ENCODE measurements at regions not wholly inside any gene's neighbourhood (a gene's known extent, or its start where the extent isn't known, plus 50 kb on each side); places are given as distances from the start of the nearest gene placed in this dataset.

DNA sequence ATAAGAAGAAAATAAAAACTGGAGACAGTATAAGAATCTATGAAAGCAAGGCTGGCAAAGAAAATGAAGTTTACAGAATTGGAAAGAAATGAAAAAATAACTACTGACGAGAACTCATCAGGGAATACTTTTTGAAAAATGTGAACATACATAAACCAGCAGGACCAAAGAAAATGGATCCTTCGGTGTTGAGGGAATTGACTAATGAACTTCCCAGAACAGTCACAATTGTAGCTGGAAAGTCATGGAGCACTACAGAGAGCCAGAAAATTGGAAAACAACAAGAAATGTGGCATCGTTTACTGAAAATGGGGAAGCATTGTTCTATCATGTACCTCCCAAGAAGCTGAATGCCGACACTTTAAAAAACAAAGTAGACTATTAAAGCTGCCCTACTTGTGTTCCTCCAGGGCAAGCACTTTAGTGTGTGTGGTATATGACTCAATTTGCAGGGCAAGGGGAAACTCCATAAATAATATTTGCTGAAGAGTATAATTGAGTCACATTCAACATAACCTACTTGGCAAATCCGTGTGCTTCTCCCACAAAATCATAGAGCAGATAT lies 1221.6 kb upstream of the NRXN1 start:
- no peaks in the 10 kb centered on the region for H3K27me3 Mint-ChIP-seq (ENCODE audit: low read depth)
- no peak overlapping the region for H3K27ac Mint-ChIP-seq
- no peak overlapping the region for H3K4me3 Mint-ChIP-seq
- DNase-seq (ENCODE audit: low spot score) = no peak
- H3K9me3 Mint-ChIP-seq = peaks cover 43% of the 10 kb centered on the region
- H3K4me1 Mint-ChIP-seq (ENCODE audit: low read depth) = no peaks in the 10 kb centered on the region
- no peaks in the 10 kb centered on the region for H3K36me3 Mint-ChIP-seq (ENCODE audit: low read depth)

DNA sequence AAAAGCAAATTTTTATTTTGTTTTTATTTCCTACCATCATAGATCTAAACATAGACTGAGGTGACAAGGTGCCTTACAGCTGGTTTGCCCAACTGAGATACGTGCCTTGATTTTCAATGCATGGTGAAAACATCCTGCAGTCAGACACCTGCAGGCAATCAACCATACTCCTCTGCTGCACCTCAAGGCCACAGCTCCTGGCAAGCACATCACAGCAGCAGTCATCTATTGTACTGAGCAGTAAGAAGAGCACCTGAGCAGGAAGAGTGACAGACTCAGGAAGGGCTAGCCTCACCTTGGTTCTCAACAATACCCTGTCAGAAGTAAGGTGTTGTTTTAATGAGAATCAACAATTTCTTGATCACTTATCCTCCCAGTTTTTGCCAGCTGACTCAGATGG lies 1206.8 kb upstream of the NRXN1 start:
- no peak for DNase-seq (ENCODE audit: low spot score)
- no peaks in the 10 kb centered on the region for H3K36me3 Mint-ChIP-seq (ENCODE audit: low read depth)
- no peaks in the 10 kb centered on the region for H3K4me1 Mint-ChIP-seq (ENCODE audit: low read depth)
- H3K27ac Mint-ChIP-seq = no peak overlapping the region
- H3K9me3 Mint-ChIP-seq = peaks cover 35% of the 10 kb centered on the region
- H3K4me3 Mint-ChIP-seq = no peak overlapping the region
- H3K27me3 Mint-ChIP-seq (ENCODE audit: low read depth) = no peaks in the 10 kb centered on the region

DNA sequence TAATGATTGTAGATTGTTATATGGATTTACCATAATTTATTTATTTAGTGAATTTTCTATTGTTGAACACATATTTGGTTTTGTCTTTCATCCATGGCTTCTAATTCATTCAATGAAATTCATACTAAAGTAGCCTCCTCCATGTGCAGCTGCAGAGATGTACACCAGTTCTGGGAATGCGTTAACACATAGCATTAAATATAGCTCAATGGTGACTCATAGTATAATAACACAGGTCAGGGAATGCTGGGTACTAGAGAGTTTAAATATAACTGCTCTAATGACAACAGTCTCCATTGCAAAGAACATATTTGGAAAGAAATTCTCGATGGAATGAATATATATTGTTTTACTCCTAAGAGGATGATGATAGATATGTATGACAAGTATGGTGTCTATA lies 1190.2 kb upstream of the NRXN1 start:
- no peak overlapping the region for H3K27ac Mint-ChIP-seq
- H3K36me3 Mint-ChIP-seq (ENCODE audit: low read depth) = no peaks in the 10 kb centered on the region
- no peak for DNase-seq (ENCODE audit: low spot score)
- no peaks in the 10 kb centered on the region for H3K27me3 Mint-ChIP-seq (ENCODE audit: low read depth)
- H3K4me1 Mint-ChIP-seq (ENCODE audit: low read depth) = no peaks in the 10 kb centered on the region
- peaks cover 28% of the 10 kb centered on the region for H3K9me3 Mint-ChIP-seq
- H3K4me3 Mint-ChIP-seq = no peak overlapping the region

- Mint-ChIP-seq H3K36me3 (ENCODE audit: low read depth) (no peaks in the 10 kb centered on the region), H3K27ac (no peak overlapping the region), H3K4me1 (ENCODE audit: low read depth) (no peaks in the 10 kb centered on the region), H3K4me3 (no peak overlapping the region), H3K9me3 (peaks cover 18% of the 10 kb centered on the region), H3K27me3 (ENCODE audit: low read depth) (no peaks in the 10 kb centered on the region)
- DNase-seq (ENCODE audit: low spot score) = no peak
Observed at GRCh38 chr2:52220393-52220792, 1188.5 kb upstream of the NRXN1 start.

DNA sequence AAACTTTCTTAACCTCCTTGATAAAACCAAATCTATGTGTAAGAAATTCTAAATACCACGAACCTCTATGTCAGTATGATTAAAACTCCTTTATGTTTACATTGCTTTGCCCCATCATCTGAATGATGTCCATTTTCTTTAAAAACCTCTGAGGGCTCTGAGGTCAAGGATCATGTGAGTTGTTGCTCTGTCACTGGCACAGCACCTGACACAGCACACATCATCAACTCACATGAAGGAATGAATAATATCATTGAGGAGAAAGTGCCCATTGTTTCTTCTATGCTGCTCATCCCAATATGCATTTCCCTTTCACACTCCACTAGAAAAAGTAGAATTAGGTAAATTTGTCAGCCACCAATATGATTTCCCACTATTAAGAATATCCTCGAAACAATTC lies 1178.7 kb upstream of the NRXN1 start:
- Mint-ChIP-seq H3K27me3 (ENCODE audit: low read depth) (no peaks in the 10 kb centered on the region), H3K9me3 (peaks cover 11% of the 10 kb centered on the region), H3K36me3 (ENCODE audit: low read depth) (no peaks in the 10 kb centered on the region), H3K27ac (no peak overlapping the region), H3K4me3 (no peak overlapping the region), H3K4me1 (ENCODE audit: low read depth) (no peaks in the 10 kb centered on the region)
- no peak for DNase-seq (ENCODE audit: low spot score)

DNA sequence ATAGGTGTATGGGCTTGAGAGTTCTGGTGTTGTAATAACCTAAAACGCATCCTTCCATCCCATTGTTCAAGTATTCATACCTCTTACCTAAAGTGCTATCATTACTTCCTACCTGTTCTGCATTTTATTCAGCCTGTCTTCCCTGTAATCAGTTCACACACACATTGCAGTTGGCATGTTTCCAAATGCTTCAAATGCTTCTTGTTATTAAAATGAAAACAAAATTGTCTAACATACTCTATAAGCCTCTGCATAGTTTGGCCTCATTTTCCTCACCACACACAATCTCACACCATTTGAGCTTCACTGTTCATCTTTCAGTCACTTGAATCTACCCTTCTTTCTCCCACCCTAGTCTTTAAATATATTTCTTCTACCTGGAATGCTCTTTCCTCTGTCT lies 1178.2 kb upstream of the NRXN1 start:
- Mint-ChIP-seq H3K4me1 (ENCODE audit: low read depth) (no peaks in the 10 kb centered on the region), H3K4me3 (no peak overlapping the region), H3K27me3 (ENCODE audit: low read depth) (no peaks in the 10 kb centered on the region), H3K36me3 (ENCODE audit: low read depth) (no peaks in the 10 kb centered on the region), H3K27ac (no peak overlapping the region), H3K9me3 (peaks cover 11% of the 10 kb centered on the region)
- no peak for DNase-seq (ENCODE audit: low spot score)

DNA sequence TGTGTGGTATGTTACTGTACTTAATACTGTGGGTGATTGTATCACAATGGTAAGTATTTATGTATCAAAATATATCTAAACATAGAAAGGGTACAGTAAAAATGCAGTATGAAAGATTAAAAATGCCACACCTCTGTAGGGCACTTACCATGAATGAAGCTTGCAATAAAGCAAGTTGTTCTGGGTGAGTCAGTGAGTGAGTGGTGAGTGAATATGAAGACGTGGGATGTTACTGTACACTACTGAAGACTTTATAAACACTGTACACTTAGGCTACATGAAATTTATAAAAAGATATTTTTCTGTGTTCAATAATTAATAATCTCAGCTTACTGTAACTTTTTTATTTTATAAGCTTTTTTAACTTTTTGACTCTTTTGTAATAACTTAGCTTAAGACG lies 1162.4 kb upstream of the NRXN1 start:
- DNase-seq (ENCODE audit: low spot score) = no peak
- no peaks in the 10 kb centered on the region for H3K36me3 Mint-ChIP-seq (ENCODE audit: low read depth)
- H3K9me3 Mint-ChIP-seq = peaks cover 32% of the 10 kb centered on the region
- H3K4me3 Mint-ChIP-seq = no peak overlapping the region
- H3K27me3 Mint-ChIP-seq (ENCODE audit: low read depth) = no peaks in the 10 kb centered on the region
- no peak overlapping the region for H3K27ac Mint-ChIP-seq
- H3K4me1 Mint-ChIP-seq (ENCODE audit: low read depth) = no peaks in the 10 kb centered on the region

DNA sequence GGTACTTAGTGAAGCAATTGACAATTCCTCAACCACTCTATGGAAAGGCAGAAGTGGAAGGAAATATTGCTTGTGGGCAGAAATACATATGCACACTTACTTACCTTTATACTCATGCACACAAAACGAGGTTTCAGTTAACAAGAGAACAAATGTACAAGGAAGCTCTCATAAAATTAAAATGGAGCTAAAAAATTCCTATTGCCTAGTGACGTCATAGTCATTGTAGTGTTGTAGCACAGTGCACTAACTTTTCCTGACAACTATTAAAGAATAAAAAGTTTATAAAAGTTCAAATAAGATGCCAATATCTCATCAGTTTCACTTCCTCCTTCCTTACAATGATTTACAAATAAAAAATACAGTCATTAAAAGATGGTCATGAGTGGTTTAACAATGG lies 1161.9 kb upstream of the NRXN1 start:
- Mint-ChIP-seq H3K9me3 (peaks cover 30% of the 10 kb centered on the region), H3K27me3 (ENCODE audit: low read depth) (no peaks in the 10 kb centered on the region), H3K4me3 (no peak overlapping the region), H3K4me1 (ENCODE audit: low read depth) (no peaks in the 10 kb centered on the region), H3K27ac (no peak overlapping the region), H3K36me3 (ENCODE audit: low read depth) (no peaks in the 10 kb centered on the region)
- no peak for DNase-seq (ENCODE audit: low spot score)

GRCh38 chr2:52192656-52193055 lies 1160.7 kb upstream of the NRXN1 start:
- no peak overlapping the region for H3K4me3 Mint-ChIP-seq
- no peaks in the 10 kb centered on the region for H3K36me3 Mint-ChIP-seq (ENCODE audit: low read depth)

GRCh38 chr2:52181080-52181479 lies 1149.1 kb upstream of the NRXN1 start:
- H3K9me3 Mint-ChIP-seq = peaks cover 21% of the 10 kb centered on the region
- DNase-seq (ENCODE audit: low spot score) = no peak
- no peak overlapping the region for H3K27ac Mint-ChIP-seq
- H3K4me1 Mint-ChIP-seq (ENCODE audit: low read depth) = no peaks in the 10 kb centered on the region
- H3K36me3 Mint-ChIP-seq (ENCODE audit: low read depth) = no peaks in the 10 kb centered on the region
- no peak overlapping the region for H3K4me3 Mint-ChIP-seq
- H3K27me3 Mint-ChIP-seq (ENCODE audit: low read depth) = no peaks in the 10 kb centered on the region

More at GRCh38 chr2:52192656-52193055, 1160.7 kb upstream of the NRXN1 start:
- Mint-ChIP-seq H3K4me1 (ENCODE audit: low read depth) (no peaks in the 10 kb centered on the region), H3K9me3 (peaks cover 30% of the 10 kb centered on the region), H3K27ac (no peak overlapping the region), H3K27me3 (ENCODE audit: low read depth) (no peaks in the 10 kb centered on the region)
- DNase-seq (ENCODE audit: low spot score) = no peak

DNA sequence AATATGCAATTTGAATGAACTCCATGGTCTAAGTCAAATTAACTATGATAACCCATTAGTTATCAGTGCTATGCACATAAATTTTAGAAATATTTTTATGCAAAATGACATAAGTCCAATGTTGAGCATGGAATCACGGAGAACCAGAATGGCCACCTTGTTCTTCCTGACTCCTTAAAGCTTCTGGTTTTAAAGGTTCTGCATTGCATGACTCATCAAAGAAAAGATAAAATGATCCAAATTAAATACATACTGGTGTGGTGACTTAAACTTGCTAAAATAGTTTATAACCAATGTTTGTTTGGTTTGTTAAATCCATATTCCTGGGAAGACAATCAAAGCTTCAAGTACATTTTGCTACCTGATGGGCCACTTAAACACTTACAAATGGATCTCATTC lies 1146.9 kb upstream of the NRXN1 start:
- Mint-ChIP-seq H3K9me3 (peaks cover 14% of the 10 kb centered on the region), H3K27me3 (ENCODE audit: low read depth) (no peaks in the 10 kb centered on the region), H3K4me3 (no peak overlapping the region), H3K36me3 (ENCODE audit: low read depth) (no peaks in the 10 kb centered on the region), H3K27ac (no peak overlapping the region), H3K4me1 (ENCODE audit: low read depth) (no peaks in the 10 kb centered on the region)
- no peak for DNase-seq (ENCODE audit: low spot score)

DNA sequence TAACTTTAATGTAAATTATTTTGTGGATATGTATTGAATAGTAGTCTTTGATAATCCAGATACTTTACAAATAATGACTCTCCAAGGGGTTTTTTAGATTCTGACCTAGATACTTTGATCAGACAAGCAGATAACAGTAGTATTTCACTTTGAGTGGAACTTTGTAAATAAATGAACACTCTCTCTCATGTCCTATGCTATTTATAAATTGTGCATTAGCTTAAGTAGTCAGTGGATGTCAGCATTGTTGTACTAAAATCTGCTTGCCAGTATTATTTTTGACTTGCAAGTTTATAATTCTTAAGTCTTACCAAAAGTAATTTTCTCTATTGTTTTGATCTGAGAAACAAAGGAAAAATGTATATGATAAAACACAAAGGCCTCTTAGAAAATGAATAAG lies 1113.1 kb upstream of the NRXN1 start:
- Mint-ChIP-seq H3K4me3 (no peak overlapping the region), H3K27me3 (ENCODE audit: low read depth) (no peaks in the 10 kb centered on the region), H3K27ac (no peak overlapping the region)

DNA sequence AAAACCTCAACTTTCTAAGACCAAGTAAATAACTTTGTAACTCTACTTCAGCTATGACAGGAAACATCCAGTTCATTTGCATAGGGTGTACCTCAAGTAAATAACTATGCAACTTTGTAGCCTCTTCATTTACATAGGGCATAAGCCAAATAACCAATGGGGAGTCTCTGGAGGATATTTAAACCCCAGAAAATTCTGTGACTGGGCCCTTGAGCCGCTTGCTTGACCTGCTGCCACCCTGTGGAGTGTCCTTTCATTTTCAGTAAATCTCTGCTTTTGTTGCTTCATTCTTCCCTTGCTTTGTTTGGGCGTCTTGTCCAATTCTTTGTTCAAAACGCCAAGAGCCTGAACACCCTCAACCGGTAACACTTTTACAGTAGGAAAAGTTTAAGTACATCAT lies 1112.7 kb upstream of the NRXN1 start:
- no peak for DNase-seq (ENCODE audit: low spot score)
- peaks cover 16% of the 10 kb centered on the region for H3K9me3 Mint-ChIP-seq
- H3K27ac Mint-ChIP-seq = no peak overlapping the region
- no peaks in the 10 kb centered on the region for H3K36me3 Mint-ChIP-seq (ENCODE audit: low read depth)
- no peaks in the 10 kb centered on the region for H3K4me1 Mint-ChIP-seq (ENCODE audit: low read depth)
- no peak overlapping the region for H3K4me3 Mint-ChIP-seq
- H3K27me3 Mint-ChIP-seq (ENCODE audit: low read depth) = no peaks in the 10 kb centered on the region

More for the DNA sequence above, 1113.1 kb upstream of the NRXN1 start:
- Mint-ChIP-seq H3K36me3 (ENCODE audit: low read depth) (no peaks in the 10 kb centered on the region), H3K9me3 (peaks cover 16% of the 10 kb centered on the region), H3K4me1 (ENCODE audit: low read depth) (no peaks in the 10 kb centered on the region)
- no peak for DNase-seq (ENCODE audit: low spot score)

- no peaks in the 10 kb centered on the region for H3K36me3 Mint-ChIP-seq (ENCODE audit: low read depth)
- no peak for DNase-seq (ENCODE audit: low spot score)
- no peak overlapping the region for H3K4me3 Mint-ChIP-seq
- H3K4me1 Mint-ChIP-seq (ENCODE audit: low read depth) = no peaks in the 10 kb centered on the region
- H3K27me3 Mint-ChIP-seq (ENCODE audit: low read depth) = no peaks in the 10 kb centered on the region
- peaks cover 26% of the 10 kb centered on the region for H3K9me3 Mint-ChIP-seq
- H3K27ac Mint-ChIP-seq = no peak overlapping the region
Observed at GRCh38 chr2:52141076-52141475, 1109.1 kb upstream of the NRXN1 start.

GRCh38 chr2:52139241-52139640 lies 1107.3 kb upstream of the NRXN1 start:
- Mint-ChIP-seq H3K36me3 (ENCODE audit: low read depth) (no peaks in the 10 kb centered on the region), H3K4me1 (ENCODE audit: low read depth) (no peaks in the 10 kb centered on the region), H3K4me3 (no peak overlapping the region), H3K27me3 (ENCODE audit: low read depth) (no peaks in the 10 kb centered on the region), H3K27ac (no peak overlapping the region), H3K9me3 (peaks cover 37% of the 10 kb centered on the region)
- DNase-seq (ENCODE audit: low spot score) = no peak
